Right lung (tissue), 2 donors: ENCODE measurements at regions not wholly inside any gene's neighbourhood (a gene's known extent, or its start where the extent isn't known, plus 50 kb on each side); places are given as distances from the start of the nearest gene placed in this dataset.
A peak's percentile ranks its signal among the peaks of the same experiment; 100 is the strongest.

Experiments
- DNase-seq, 2 donors: peaks; one replicate each; pipeline ENCODE4 v3.0.0-alpha.2; 2013

DNA sequence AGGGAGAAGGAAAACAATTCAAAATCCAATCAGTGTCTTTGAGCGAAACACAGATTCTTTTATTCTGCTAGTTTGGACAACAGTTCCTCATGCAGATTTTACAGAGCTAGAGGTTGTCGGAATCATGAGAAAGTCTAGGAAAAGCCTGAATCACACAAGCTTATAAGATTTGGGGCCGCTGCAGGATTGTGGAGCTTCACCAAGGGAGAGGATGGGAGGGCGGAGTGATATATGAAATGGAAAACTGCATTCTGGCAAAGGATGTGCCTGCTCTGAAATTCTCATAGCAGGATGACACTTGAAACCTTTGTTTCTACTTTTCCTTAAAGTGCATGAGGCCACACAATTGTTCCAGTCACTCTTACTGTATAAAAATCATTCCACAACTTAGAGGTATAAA is 134.3 kb downstream of the OR2K2 start:
- no peak for DNase-seq

DNA sequence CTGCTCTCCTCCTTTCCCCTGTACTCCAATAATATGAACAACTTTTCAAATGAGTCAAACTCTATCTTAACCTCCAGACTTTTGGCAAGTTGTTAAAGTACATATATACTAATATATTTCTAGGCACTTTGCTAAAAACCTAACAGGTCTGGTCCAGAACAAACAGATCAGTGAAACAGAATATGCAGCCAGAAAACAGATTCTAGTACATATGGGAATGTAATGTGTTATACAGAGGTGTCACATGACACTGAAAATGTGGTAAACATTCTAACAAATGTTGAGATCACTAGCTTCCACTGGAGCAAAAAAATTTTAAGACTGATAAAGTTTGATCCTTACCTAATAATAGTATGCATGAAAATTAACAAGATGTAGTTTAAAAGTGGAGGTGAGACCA is 136.9 kb downstream of the OR2K2 start:
- no peak for DNase-seq

DNA sequence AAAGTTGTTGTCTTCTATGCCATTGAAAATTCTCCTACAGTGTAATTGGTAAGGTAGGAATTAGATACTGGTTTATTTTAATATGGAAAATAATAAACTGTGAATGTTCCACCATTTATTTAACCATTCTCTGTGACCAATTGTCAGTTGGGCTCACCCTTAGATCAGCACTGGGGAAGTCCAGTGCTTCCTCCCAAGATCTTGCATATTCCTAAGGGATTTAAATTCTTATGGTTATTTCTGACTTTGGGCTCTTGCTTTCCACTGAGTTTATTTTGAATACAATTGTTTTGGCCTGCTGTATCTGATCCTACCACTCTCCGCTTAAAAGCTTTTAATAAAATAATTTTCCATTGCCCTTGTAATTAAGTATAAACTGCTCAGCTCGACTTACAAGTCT is 137.4 kb downstream of the OR2K2 start:
- no peak for DNase-seq

DNA sequence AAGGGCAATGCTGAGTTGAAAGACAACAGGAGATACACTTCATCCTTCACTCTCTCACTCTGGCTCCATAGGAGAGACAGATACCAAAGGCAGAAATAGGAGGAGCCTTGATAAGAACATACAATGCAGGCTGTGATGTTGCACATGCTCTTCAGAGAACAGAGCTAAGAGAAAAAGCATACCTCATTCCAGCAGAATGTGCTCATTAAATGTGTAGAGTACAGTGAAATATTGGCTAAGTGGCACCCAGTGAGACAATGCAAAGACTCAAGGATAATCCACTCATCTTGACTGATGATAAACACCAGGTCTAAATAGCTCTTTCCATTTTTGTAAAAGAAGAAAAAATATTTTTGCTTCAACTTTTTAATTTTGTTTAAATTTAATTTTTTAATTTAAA is 139.7 kb downstream of the OR2K2 start:
- DNase-seq, result no peak

DNA sequence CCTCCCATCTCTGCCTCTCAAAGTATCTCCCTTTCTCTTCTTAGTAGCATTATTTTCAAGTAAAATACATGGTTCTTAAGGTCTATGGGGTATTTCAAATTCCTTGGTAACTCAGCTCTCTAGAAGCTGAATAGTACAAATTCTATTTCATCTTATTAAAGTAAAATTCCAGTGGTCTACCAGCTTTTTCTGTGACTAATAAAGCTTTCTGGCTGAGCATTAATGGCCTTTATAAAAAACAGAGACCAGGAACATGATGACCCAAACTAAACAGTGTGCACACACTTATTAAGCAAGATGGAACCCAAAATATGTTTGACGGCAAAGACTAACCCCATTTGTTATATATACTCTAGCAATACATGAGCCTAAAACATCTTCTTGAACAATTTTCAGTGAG is 142.6 kb downstream of the OR2K2 start:
- DNase-seq, result no peak

DNA sequence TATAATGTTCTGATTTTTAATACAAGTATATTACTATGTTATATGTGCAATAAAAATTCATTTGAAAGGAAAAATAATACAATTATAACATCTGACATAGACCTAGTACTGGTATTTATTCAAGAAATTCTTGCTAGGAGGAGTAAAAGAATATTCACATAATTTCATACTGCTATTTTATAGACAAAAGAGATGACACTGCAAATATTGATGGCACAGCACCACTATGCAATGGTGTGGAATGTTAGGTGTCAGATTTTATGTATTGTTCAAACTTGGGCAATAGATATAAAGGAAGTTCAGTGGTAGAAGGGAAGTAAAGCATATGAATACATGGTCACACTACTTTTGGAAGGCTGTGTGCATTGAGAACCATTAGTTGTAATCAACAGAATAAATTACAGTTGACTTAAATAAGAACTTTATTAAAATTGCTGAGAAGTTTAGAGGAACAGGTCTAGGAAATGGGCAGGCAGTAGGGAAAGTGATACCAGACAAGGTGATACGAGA is 143.9 kb downstream of the OR2K2 start:
- DNase-seq, result no peak

DNA sequence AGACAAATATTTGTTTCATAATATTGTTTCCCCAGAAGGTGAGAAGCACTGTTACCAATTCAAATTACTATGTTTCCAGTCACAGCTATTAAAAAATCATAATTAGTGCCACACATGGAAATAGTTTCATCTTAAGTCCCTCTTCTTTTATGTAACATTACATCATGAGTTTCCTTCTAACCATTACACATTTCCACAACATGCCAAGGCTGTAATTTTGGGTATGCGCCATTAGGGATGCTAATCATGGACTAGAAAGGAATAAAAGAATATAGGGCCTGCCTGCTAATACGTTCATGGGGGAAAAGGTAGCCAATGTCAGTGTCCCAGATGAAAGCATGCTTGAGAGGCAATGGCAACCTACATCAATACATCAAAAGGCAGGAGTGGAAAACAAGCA is 142.5 kb upstream of the LPAR1 start:
- DNase-seq, result no peak

DNA sequence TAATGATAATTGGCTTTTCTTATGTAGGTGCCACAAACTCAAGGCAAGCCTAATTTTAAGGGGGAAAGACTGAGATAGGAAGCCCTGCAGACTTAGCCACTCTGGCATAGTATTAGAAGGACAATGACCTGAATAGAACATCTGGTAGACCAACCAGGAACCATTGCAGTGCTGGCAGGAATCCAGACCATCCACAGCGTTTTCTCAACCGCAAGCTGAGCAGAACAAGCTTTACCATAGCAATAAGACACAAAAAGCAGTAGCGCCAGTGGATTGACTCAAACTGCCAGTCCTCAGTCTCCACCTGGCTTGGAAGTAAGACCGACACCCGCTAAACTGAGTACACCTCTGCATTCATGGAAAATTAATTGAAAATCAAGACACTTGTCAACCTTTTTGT is 141.3 kb upstream of the LPAR1 start:
- DNase-seq, result no peak

DNA sequence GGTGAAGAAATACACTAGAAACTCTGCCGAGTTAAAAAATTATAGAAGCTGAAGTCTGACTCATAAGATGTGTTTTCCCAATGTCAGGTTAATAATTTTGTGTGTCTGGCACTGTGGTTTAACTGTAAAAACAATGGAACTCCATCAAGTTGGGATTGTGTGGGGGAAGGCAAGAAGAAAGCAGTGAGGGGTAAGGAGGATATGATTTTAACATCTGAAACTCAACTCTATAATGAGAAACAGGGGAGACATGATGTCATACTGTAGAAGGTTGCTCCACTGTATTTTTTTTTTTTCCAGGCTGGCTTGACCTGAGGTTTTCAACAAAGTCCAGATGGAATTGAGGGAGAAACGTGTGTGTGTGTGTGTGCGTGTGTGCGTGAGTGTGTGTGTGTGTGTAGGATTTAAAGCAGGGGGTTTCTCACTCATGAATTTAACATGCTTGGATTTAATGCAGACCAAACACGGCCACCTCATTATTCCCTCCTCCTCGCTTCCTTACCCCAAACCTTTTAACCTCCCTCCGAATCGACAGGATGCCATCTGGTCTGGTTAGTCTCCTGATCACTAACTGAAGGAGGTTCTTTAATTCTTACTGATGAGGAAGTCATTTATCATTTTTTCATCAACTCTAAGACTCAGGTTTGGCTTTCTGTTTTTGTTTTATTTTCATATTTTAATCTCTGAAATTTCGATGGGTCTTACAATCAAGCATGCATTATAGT is 140.2 kb upstream of the LPAR1 start:
- DNase-seq, result no peak

DNA sequence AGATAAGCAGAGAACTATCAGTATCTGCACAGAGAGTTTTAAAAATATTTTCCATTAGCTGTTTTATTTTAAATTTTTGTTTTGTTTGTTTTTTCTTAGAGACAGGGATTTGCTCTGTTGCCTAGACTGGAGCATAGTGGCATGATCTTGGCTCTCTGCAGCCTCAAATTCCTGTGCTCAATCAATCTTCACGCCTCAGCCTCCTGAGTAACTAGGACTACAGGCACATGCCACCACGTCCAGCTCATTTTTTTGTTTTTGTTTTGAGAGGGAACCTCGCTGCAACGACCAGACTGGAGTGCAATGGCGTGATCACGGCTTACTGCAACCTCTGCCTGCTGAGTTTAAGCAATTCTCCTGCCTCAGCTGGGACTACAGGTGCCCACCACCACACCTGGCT is 138.2 kb upstream of the LPAR1 start:
- no peak for DNase-seq

DNA sequence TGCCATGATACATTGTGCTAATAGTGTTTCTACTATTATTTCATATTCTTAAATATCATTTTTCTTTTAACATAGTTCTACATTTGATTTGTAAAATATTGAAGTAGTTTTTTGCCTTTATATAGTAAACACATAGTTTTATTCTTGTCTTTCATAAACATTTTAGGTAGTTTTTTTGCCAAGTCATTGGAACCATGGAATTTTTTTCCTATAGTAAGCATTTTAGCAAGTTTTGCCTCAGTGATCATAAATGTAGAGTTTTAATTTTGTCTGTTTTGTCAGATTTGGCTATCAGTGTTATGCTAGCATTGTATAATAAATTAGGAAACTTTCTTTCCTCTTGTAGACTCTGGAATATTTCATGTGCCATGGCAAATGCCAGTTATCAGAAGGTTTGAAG is 137.1 kb upstream of the LPAR1 start:
- DNase-seq, result no peak

DNA sequence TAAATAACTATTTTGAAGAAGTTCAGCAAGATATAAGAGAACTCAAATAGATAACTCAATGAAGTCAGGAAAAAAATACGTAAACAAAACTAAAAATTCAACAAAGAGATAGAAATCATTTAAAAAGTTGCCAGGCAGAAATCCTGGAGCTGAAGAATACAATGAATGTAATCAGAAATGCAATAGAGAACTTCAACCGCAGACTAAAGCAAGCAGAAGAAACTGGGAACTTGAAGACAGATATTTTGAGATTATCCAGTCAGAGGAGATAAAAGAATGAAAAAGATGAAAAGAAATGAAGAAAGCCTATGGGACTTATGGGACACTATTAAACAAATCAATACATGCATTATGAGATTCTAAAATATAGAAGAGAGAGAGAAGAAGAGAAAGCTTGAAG is 129.1 kb upstream of the LPAR1 start:
- DNase-seq, result no peak

DNA sequence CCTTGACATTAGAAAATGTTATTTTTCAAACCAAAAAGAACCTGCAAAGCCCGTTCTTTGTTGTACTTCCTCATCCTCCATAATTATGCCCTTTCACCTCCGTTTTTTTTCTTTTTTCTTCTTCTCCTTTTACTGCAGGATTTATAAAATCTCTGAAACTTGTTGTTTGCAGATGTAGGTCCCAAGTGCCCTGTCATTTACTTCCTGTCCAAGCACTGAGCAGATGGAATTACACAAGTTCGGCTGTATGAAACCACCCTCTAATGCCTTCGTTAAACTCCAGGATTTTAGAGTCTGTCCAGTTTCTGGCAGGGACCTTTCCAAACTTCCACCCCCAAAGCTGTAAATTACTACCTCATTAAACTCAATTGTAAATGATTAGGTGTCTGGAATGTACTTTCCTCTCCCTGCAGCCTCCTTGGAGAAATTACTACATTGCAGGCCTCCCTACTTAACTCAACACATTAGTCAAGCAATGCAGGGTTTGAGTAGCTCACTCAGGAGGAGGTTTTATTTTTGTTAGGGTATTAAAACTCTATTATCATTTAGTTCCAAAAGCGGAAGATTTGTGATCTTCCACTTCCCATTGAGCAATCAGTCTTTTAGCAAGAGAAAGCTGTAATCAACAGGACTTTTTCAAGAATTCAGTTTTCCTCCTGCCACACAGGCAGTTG is 125.6 kb upstream of the LPAR1 start:
- DNase-seq, result peak; percentile 84 to 88

DNA sequence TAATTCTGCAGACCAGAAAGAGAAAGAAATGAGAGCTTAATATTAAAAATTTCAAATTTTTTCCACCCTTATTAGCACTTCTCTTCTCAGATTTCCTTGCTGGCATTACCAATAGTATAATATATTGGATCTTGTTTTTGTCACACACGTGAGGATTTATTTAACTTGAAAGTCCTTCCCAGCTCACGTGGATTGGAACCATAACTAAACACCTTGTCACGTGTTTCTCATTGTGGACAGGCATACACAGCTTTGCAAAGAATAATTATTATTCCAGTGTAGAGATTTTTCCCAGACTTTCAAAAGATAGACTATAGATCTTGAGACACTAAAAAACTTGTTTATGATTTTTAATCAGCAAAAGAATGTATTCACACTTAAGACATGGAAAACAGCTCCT is 123.8 kb upstream of the LPAR1 start:
- DNase-seq, result no peak

DNA sequence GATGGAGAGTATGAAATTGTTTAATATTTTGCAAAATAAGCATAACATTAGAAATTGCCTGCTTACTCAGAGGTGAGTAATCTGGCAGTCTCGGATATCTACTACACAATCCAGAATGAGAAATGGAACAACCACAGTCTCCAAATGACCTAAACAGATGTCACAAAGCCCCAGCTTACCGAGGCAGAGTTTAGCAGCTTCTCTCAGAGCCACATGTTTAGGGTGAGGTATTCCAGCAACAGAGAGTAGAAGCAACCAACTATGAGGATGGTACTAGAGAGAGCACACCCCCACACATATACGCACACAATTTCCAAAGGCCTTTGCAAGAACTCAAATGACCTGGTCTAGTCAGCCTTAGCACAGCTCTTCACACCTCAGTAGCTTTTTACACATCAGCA is 122.7 kb upstream of the LPAR1 start:
- no peak for DNase-seq

DNA sequence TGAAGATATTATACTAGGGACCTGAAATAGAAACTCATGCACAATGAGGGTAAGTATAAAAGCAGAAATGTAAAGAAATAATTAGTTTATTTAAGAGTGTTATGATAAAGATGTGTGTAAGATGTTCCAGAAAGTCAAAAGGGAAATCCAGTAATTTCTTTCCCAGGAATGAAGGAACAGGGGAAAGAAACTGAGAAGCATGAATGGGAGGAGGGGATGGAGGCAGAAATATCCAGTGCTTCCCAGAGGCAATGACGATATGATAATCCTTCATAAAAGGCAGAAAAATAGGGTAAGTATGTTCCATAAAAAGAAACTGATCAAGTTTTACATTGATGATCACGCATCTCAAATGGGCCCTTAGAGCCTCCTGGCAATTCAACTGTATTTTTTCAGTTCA is 120.7 kb upstream of the LPAR1 start:
- DNase-seq, result no peak

DNA sequence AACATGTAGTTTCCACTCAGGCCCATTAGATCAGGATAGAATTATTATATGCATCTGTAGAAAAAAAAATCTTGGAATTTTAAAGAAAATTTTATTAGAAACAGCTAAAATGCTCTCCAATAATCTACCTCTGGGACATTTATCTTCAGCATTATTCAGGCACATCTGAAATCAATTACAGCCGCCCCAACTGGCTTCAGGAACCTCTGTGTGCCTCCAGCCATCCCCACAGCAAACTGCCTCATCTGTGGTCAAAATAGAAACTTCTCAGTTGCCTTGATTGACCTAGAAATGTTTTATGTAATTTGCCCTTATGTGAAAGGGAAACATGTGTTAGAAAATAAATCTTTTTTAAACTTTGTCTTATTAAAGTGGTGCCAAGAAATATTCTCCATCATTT is 120.1 kb upstream of the LPAR1 start:
- DNase-seq, result no peak

DNA sequence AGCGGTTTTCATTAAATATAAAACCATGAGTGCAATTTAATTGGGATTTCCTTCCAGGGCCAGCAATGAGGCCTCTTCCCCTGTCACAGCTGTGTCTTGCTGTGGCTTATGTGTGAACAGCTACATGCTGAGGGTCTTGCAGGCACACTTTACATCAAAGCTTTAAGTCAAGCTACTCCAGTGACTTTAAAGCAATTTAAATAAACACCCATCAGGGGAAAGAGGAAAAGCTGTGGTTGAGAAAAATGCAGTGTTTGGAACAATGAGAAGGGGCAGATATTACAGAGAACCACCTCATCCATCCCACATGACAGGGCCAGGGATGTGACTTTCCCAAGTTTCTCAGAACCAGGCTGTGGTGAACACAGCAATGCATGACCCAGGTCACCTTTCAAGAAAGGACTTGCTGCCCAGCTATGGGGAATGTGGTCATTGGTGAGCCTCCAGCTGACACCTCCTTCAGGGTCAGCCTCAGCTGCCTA is 115.9 kb upstream of the LPAR1 start:
- DNase-seq, result peak in 1 of 2 donors; percentile 52

DNA sequence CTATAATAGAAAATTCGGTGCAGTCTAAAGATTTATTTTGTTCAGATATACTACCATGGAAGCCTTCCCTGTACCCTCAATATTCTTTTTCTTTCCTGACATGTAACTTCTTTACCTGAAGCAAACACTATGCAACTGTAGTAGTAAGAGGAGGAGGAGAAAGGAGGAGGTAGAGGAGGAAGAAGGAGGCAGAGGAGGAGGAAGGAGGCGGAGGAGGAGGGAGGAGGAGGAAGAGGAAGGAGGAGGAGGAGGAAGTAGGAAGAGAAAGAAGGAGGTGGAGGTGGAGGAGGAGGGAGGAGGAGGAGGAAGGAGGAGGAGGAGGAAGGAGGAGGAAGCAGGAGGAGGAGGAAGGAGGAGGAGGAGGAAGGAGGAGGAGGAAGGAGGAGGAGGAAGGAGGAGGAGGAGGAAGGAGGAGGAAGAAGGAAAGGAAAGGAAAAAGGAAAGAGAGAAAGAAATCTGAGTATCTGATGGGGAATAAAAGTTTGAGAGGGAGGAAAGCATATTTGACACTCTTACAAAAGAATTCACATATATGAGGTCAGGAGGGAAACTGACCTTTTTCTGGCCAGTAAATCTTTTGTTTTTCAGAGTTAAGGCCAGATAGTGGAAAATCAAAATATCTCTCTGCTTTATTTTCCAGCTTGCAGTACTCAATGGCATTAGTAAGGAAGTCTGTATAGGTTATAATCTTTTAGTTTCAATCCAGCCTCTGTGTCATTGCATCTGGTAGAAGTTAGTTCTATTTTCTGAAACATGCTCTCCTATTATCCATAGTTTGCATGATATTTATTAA is 114.5 kb upstream of the LPAR1 start:
- DNase-seq, result no peak

DNA sequence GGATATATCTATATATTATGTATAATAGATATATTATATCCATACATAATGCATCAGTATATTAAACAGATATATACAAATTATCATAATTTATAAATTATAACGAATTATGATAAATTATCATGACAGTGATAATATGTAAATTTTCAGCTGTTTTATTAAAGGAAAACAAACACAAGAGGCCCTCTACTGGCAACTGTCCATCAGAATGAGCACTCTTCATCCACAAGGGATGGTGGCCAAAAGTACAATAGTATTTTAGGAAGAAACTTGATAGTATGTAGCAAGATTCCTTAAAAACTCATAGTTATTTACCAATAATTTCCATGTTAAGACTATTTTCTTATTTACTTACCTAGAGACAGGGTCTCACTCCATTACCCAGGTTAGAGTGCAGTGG is 113.3 kb upstream of the LPAR1 start:
- DNase-seq, result no peak

DNA sequence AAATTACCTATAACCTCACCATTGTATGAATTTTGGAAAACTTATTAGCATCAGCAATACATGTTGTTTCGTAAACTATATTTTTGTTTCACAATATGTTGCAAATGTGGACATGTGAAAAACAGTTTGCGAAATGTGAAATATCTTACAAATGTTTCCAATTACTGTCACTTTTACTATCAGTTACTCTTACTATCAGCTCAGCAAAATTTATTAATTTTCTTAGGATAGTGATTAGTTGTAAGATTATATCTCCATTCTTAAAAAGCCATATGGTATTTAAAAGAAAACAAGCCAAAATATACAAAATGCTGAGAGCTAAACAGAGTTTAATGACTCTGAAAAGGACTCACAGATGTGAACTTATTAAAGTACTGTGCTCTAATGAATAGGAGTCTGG is 111.9 kb upstream of the LPAR1 start:
- DNase-seq, result peak; percentile 60 to 64

DNA sequence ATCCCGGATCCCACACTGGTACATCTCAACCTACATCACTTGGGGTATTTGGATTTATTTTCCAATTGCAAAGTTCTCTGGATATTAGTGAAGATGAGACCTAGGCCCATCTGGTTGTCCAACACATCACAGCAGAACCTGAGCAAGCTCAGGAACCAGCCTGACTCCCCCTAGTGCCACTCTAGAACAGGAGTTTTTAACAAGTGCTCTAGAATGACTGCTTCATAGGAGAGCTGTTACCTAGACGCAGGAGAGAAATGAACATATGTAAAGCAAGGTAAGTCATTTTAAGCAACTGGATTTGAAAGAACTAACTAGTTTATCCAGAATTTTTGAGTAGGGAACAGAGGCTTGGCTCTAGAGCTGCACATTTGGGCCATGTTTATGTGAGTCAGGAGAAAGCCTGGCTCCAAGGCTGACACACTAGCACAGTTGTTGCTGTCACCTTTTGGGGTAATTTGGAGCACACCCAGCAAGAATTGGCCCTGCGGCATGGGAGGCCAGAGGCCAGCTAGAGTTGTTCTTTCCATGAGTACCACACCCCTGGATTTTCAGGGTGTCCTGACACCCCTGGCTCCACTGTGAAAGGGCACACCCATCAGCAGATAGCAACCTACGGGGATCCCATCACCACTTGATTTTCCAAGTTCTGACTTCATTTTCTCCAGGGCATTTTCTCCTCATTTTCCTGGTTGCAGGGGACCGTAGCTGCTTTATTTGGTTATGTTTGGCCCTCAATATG is 110.9 kb upstream of the LPAR1 start:
- DNase-seq, result no peak
